Suprapubic skin (tissue), 4 donors: ENCODE measurements at regions not wholly inside any gene's neighbourhood (a gene's known extent, or its start where the extent isn't known, plus 50 kb on each side); places are given as distances from the start of the nearest gene placed in this dataset.

Experiments used
- EP300 ChIP-seq: sonication (generic); formaldehyde crosslinking; IDR thresholded peaks from one replicate; pipeline ENCODE4 v1.6.1; 2017; ENCODE audit warnings: antibody characterized with exemption
- POLR2A ChIP-seq, 2 donors: fragments of 450-650 bp; IDR thresholded peaks; one replicate each; pipeline ENCODE4 v1.6.1; 2017; ENCODE audit warnings: antibody characterized with exemption in 2 of 2, mild to moderate bottlenecking in 2 of 2, moderate library complexity in 2 of 2
- POLR2AphosphoS5 ChIP-seq, 3 donors: sonication (generic); formaldehyde crosslinking; IDR thresholded peaks; one replicate each; pipeline ENCODE4 v1.6.1; 2017; ENCODE audit warnings: antibody characterized with exemption in 3 of 3
- TF ChIP-seq, protein P1 (sequence below), 2 donors: fragments of 200-600 bp in 1 of 2; fragments of 450-650 bp in 1 of 2; sonication (generic) in 1 of 2; IDR thresholded peaks; one replicate each; pipeline ENCODE4 v1.5.1; 2016 to 2019; ENCODE audit warnings: antibody characterized with exemption in 2 of 2, mild to moderate bottlenecking in 1 of 2, moderate library complexity in 1 of 2

DNA sequence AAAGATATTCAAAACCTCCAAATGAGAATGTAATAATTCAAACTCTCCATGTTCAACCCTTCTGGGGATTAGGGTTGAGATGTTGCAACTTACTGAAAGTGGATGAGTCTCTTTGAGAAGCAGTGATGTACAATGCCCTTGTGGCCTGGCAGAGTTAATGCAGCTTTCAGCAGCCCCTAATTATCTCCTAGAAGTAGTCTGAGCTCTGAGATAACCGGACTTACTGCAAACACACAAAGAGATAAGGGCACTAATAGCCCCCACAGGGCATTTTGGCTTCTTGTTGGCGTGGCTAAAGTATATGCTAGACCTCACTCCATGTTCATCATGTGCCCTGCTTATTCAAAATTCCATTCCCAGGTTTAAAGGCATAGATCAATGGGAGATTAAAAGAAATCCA lies 404.7 kb downstream of the NEBL start:
- TF ChIP-seq, protein P1, sequence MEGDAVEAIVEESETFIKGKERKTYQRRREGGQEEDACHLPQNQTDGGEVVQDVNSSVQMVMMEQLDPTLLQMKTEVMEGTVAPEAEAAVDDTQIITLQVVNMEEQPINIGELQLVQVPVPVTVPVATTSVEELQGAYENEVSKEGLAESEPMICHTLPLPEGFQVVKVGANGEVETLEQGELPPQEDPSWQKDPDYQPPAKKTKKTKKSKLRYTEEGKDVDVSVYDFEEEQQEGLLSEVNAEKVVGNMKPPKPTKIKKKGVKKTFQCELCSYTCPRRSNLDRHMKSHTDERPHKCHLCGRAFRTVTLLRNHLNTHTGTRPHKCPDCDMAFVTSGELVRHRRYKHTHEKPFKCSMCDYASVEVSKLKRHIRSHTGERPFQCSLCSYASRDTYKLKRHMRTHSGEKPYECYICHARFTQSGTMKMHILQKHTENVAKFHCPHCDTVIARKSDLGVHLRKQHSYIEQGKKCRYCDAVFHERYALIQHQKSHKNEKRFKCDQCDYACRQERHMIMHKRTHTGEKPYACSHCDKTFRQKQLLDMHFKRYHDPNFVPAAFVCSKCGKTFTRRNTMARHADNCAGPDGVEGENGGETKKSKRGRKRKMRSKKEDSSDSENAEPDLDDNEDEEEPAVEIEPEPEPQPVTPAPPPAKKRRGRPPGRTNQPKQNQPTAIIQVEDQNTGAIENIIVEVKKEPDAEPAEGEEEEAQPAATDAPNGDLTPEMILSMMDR (IDR thresholded peaks at IDR 0.05) = no peak
- TF ChIP-seq EP300 (no peak), POLR2A (IDR thresholded peaks at IDR 0.05) (no peak), POLR2AphosphoS5 (IDR thresholded peaks at IDR 0.05) (no peak)
